Erythroblast (primary cell): ENCODE measurements at regions not wholly inside any gene's neighbourhood (a gene's known extent, or its start where the extent isn't known, plus 50 kb on each side); places are given as distances from the start of the nearest gene placed in this dataset.
"Not testable (repeated sequence)": the region's sequence is repeated elsewhere in the genome, so short reads cannot be mapped to it uniquely, and the experiment has no call there.

ENCODE experiments used
- DNase-seq, 2 experiments: peaks; one replicate each; lab custom pipeline; 2025; lab: John Stamatoyannopoulos, UW
- GATA1 ChIP-seq: IDR thresholded peaks from 2 replicates; pipeline ENCODE4 v1.6.1; 2011; ENCODE audit warnings: low read depth, mild to moderate bottlenecking, control low read depth, low read length, moderate library complexity
- POLR2A ChIP-seq: IDR thresholded peaks from 2 replicates; pipeline ENCODE4 v1.6.1; 2011; ENCODE audit warnings: mild to moderate bottlenecking, low read length

GRCh38 chr3:152113992-152114651, 154.6 kb upstream of the MBNL1 start:
- no peak for DNase-seq
- TF ChIP-seq GATA1, result no peak
- no peak for TF ChIP-seq POLR2A

- no peak for TF ChIP-seq GATA1
- no peak for TF ChIP-seq POLR2A
- DNase-seq, result no peak
These were observed 148.0 kb upstream of the MBNL1 start for GRCh38 chr3:152120601-152121269.

- DNase-seq, result peak in 1 of 2 experiments; percentile 12
- TF ChIP-seq POLR2A, result no peak
- no peak for TF ChIP-seq GATA1
These were observed 147.5 kb upstream of the MBNL1 start for GRCh38 chr3:152121270-152121636.

GRCh38 chr3:152122851-152123250, 145.9 kb upstream of the MBNL1 start:
- DNase-seq, result no peak
- TF ChIP-seq GATA1 (no peak), POLR2A (no peak)

- DNase-seq, result no peak
- TF ChIP-seq GATA1 (no peak), POLR2A (no peak)
These were observed 145.3 kb upstream of the MBNL1 start for GRCh38 chr3:152123457-152123856.

- DNase-seq, result no peak
- TF ChIP-seq GATA1, result no peak
- no peak for TF ChIP-seq POLR2A
These were observed 142.5 kb upstream of the MBNL1 start for GRCh38 chr3:152126260-152126659.

GRCh38 chr3:152127058-152127457, 141.7 kb upstream of the MBNL1 start:
- TF ChIP-seq GATA1 (no peak), POLR2A (no peak)
- no peak for DNase-seq

- DNase-seq, result no peak
- TF ChIP-seq POLR2A (no peak), GATA1 (no peak)
These were observed 140.4 kb upstream of the MBNL1 start for GRCh38 chr3:152128356-152128755.

- no peak for TF ChIP-seq POLR2A
- no peak for TF ChIP-seq GATA1
- DNase-seq, result no peak
These were observed 129.1 kb upstream of the MBNL1 start for GRCh38 chr3:152139651-152140050.

- DNase-seq, result no peak
- TF ChIP-seq GATA1, result no peak
- TF ChIP-seq POLR2A, result no peak
These were observed 122.3 kb upstream of the MBNL1 start for GRCh38 chr3:152146461-152146860.

GRCh38 chr3:152147748-152148147, 121.0 kb upstream of the MBNL1 start:
- DNase-seq, result no peak
- no peak for TF ChIP-seq POLR2A
- no peak for TF ChIP-seq GATA1

GRCh38 chr3:152148579-152148978, 120.2 kb upstream of the MBNL1 start:
- DNase-seq, result no peak
- no peak for TF ChIP-seq POLR2A
- no peak for TF ChIP-seq GATA1

GRCh38 chr3:152149832-152150231, 118.9 kb upstream of the MBNL1 start:
- TF ChIP-seq POLR2A (no peak), GATA1 (no peak)
- DNase-seq, result no peak

GRCh38 chr3:152151216-152151876, 117.4 kb upstream of the MBNL1 start:
- TF ChIP-seq POLR2A (no peak), GATA1 (no peak)
- DNase-seq, result no peak

GRCh38 chr3:152151877-152152765, 116.6 kb upstream of the MBNL1 start:
- DNase-seq, result not testable (repeated sequence)

GRCh38 chr3:152153115-152153514, 115.6 kb upstream of the MBNL1 start:
- not testable (repeated sequence) for DNase-seq
